Tibial nerve (tissue), 4 donors: ENCODE measurements at regions not wholly inside any gene's neighbourhood (a gene's known extent, or its start where the extent isn't known, plus 50 kb on each side); places are given as distances from the start of the nearest gene placed in this dataset. TPM values are rescaled to one million over a fixed set of nuclear protein-coding genes. Genes with fewer than 3 reads are reported as not detected.
"Not testable (repeated sequence)": the region's sequence is repeated elsewhere in the genome, so short reads cannot be mapped to it uniquely, and the experiment has no call there.

ENCODE experiments used
- DNase-seq, 2 donors: peaks; one replicate each; pipeline ENCODE4 v3.0.0-alpha.2; 2019; ENCODE audit warnings: low spot score in 2 of 2
- H3K27ac ChIP-seq, 4 donors: fragments of 200-600 bp; sonication (generic) in 3 of 4; one replicate each; pipeline ENCODE4 v1.5.1; 2017 to 2019; ENCODE audit warnings: mild to moderate bottlenecking in 1 of 4
- H3K27me3 ChIP-seq, 2 donors: fragments of 200-600 bp; sonication (generic) in 1 of 2; one replicate each; pipeline versions ENCODE4 v1.5.1 to v1.6.0; 2017 to 2019
- H3K36me3 ChIP-seq, 3 donors: fragments of 200-600 bp; sonication (generic); one replicate each; pipeline ENCODE4 v1.5.1; 2018 to 2019
- H3K4me1 ChIP-seq, 4 donors: fragments of 200-600 bp; sonication (generic) in 3 of 4; one replicate each; pipeline ENCODE4 v1.5.1; 2017 to 2019
- H3K4me3 ChIP-seq, 4 donors: fragments of 200-600 bp; sonication (generic) in 3 of 4; one replicate each; pipeline ENCODE4 v1.5.1; 2017 to 2019; ENCODE audit warnings: mild to moderate bottlenecking in 1 of 4, moderate library complexity in 1 of 4
- H3K9me3 ChIP-seq, 4 donors: fragments of 200-600 bp; sonication (generic) in 3 of 4; one replicate each; pipeline ENCODE4 v1.5.1; 2017 to 2019
- WGBS, 2 donors: methylation state at CpG; one replicate each; pipeline ENCODE4 v1.1.5; 2018; 5-methylcytosine and 5-hydroxymethylcytosine counted together
- small RNA-seq: library from RNA; depleted of rRNA; stranded (forward); fragments of <200 nt; gene quantifications from one replicate; pipeline ENCODE3, GENCODE V24; 2016

DNA sequence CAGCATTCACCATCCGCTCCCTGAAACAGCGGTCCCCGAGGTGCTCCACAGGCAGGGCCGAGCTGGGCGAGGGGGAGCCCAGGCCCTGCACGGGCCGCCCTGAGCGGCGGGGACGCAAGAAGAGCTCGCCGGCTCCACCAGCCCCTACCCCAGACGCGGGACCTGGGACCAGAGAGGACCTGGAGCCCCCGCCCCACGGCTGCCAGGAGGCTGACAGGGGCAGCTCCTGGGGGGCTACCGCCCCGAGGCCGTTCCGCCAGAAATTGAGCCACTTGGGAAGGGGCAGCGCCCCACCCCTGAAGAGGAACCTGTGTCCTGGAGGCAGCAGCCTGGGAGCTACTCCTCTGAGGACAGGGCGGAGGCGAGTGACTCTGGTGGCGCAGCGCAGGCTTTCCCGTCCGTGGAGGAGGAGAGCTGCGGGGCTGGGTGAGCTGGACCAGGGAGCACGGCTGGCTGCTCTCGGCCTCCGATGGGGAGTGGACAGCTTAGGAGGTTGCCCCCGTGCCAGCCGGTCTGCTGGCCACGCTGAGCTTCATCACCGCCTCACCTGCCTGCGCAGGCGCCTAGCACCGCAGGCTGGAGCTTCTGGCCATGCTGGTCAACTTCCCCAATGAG is 529.1 kb upstream of the DEFB115 start:
- not testable (repeated sequence) for H3K27ac ChIP-seq, DNase-seq
- WGBS, 2 donors, result 90 to 91% methylated on average over 29 to 31 of the region's 38 CpGs

More for the DNA sequence above, 529.1 kb upstream of the DEFB115 start:
- H3K36me3 ChIP-seq, H3K9me3 ChIP-seq, H3K4me3 ChIP-seq, H3K27me3 ChIP-seq, H3K4me1 ChIP-seq: not testable (repeated sequence)

Small RNAs in the stretch of these regions (small RNA-seq; reads per million reads assigned to genes)
- gene RF00002 (not detected), gene RF00026 (not detected)
